Loucy (cell line): ENCODE measurements at regions not wholly inside any gene's neighbourhood (a gene's known extent, or its start where the extent isn't known, plus 50 kb on each side); places are given as distances from the start of the nearest gene placed in this dataset.

Experiments used
- H2AFZ ChIP-seq: fragments of 200-600 bp; sonication (generic); 2 replicates; pipeline ENCODE4 v1.6.0; 2016; ENCODE audit warnings: antibody characterized with exemption, mild to moderate bottlenecking, low read length, moderate library complexity
- H3F3A ChIP-seq: fragments of 200-600 bp; 2 replicates; pipeline ENCODE4 v1.6.0; 2016; ENCODE audit warnings: antibody characterized with exemption, low read depth, mild to moderate bottlenecking
- H3K27me3 ChIP-seq: fragments of 200-600 bp; sonication (generic); 2 replicates; pipeline ENCODE4 v1.6.1; 2014; ENCODE audit warnings: low read length, mild to moderate bottlenecking; ENCODE audit not compliant: insufficient read depth, poor library complexity, severe bottlenecking
- H3K36me3 ChIP-seq: fragments of 200-600 bp; sonication (generic); 2 replicates; pipeline ENCODE4 v1.6.1; 2016; ENCODE audit warnings: low read length; ENCODE audit not compliant: insufficient read depth
- H3K4me1 ChIP-seq: fragments of 200-600 bp; sonication (generic); 2 replicates; pipeline ENCODE4 v1.5.1; 2014; ENCODE audit warnings: low read length, mild to moderate bottlenecking; ENCODE audit not compliant: insufficient read depth, poor library complexity, severe bottlenecking
- H3K4me2 ChIP-seq: fragments of 200-600 bp; sonication (generic); 2 replicates; pipeline ENCODE4 v1.6.0; 2014; ENCODE audit warnings: antibody characterized with exemption, low read length, low read depth, mild to moderate bottlenecking; ENCODE audit not compliant: poor library complexity, severe bottlenecking
- H3K4me3 ChIP-seq: fragments of 200-600 bp; sonication (generic); 2 replicates; pipeline ENCODE4 v1.5.1; 2014; ENCODE audit warnings: low read length, mild to moderate bottlenecking, mixed read lengths; ENCODE audit not compliant: poor library complexity, severe bottlenecking
- H3K79me2 ChIP-seq: fragments of 200-600 bp; sonication (generic); 2 replicates; pipeline ENCODE4 v1.6.1; 2014; ENCODE audit warnings: low read length; ENCODE audit not compliant: insufficient read depth
- H3K9ac ChIP-seq: fragments of 200-600 bp; sonication (generic); 2 replicates; pipeline ENCODE4 v1.6.0; 2014; ENCODE audit warnings: mild to moderate bottlenecking, low read depth, low read length, moderate library complexity; ENCODE audit not compliant: poor library complexity, severe bottlenecking
- H3K9me2 ChIP-seq: fragments of 200-600 bp; sonication (generic); replicated peaks from 2 replicates; pipeline ENCODE4 v1.6.1; 2016; ENCODE audit warnings: low read depth, low read length, mixed read lengths
- H3K9me3 ChIP-seq: fragments of 200-600 bp; sonication (generic); 2 replicates; pipeline ENCODE4 v1.6.1; 2014; ENCODE audit warnings: mild to moderate bottlenecking, antibody characterized with exemption, low read length, low read depth; ENCODE audit not compliant: insufficient read depth
- H4K20me1 ChIP-seq: fragments of 200-600 bp; sonication (generic); 2 replicates; pipeline ENCODE4 v1.6.0; 2014; ENCODE audit warnings: antibody characterized with exemption, low read length, mild to moderate bottlenecking; ENCODE audit not compliant: insufficient read depth, poor library complexity, severe bottlenecking
- EZH2phosphoT487 ChIP-seq: fragments of 200-600 bp; IDR thresholded peaks from 2 replicates; pipeline ENCODE4 v1.6.1; 2018; ENCODE audit warnings: antibody characterized with exemption, mild to moderate bottlenecking, moderate library complexity, borderline replicate concordance
- TF ChIP-seq, protein P1 (sequence below): fragments of 200-600 bp; sonication (generic); conservative IDR thresholded peaks from 2 replicates; pipeline ENCODE4 v1.5.1; 2014; ENCODE audit warnings: mild to moderate bottlenecking, antibody characterized with exemption, low read length

GRCh38 chr16:79283578-79283977 lies 317.0 kb downstream of the MAF start:
- Histone ChIP-seq H3K4me3 (no peak overlapping the region), H3K9me3 (no peaks in the 10 kb centered on the region), H3K9ac (no peak overlapping the region), H3K36me3 (no peaks in the 10 kb centered on the region), H4K20me1 (no peaks in the 10 kb centered on the region), H3F3A (no peaks in the 10 kb centered on the region), H2AFZ (no peak overlapping the region), H3K4me2 (no peak overlapping the region), H3K4me1 (peaks cover 25% of the 10 kb centered on the region), H3K79me2 (no peaks in the 10 kb centered on the region), H3K27me3 (no peaks in the 10 kb centered on the region), H3K9me2 (no peaks in the 10 kb centered on the region)
- TF ChIP-seq, protein P1, sequence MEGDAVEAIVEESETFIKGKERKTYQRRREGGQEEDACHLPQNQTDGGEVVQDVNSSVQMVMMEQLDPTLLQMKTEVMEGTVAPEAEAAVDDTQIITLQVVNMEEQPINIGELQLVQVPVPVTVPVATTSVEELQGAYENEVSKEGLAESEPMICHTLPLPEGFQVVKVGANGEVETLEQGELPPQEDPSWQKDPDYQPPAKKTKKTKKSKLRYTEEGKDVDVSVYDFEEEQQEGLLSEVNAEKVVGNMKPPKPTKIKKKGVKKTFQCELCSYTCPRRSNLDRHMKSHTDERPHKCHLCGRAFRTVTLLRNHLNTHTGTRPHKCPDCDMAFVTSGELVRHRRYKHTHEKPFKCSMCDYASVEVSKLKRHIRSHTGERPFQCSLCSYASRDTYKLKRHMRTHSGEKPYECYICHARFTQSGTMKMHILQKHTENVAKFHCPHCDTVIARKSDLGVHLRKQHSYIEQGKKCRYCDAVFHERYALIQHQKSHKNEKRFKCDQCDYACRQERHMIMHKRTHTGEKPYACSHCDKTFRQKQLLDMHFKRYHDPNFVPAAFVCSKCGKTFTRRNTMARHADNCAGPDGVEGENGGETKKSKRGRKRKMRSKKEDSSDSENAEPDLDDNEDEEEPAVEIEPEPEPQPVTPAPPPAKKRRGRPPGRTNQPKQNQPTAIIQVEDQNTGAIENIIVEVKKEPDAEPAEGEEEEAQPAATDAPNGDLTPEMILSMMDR = no peak
- no peak for TF ChIP-seq EZH2phosphoT487

DNA sequence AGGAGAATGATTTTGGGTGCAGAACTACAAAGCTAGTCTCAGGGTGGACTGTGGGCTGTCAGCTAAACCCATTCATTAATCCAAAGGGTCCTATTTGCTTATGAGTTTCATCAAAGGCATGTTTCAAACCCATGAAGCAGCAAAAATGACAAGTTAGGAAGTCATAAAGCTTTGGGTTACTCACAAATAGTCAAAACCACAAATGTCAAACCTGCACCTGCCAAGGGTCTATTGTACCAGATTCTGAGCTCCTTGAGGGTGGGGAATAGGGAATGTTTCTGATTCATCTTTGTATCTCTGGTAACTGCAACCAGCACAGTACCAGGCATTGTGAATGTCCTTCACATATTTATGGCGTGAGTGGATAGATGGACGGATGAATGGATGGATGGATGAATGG lies 317.7 kb downstream of the MAF start:
- H3K36me3 ChIP-seq = no peaks in the 10 kb centered on the region
- no peaks in the 10 kb centered on the region for H3K27me3 ChIP-seq
- no peaks in the 10 kb centered on the region for H3K9me3 ChIP-seq
- H3K4me1 ChIP-seq = peaks cover 25% of the 10 kb centered on the region
- H2AFZ ChIP-seq = no peak overlapping the region
- H3K4me2 ChIP-seq = peak overlapping the region; percentile 46
- no peaks in the 10 kb centered on the region for H3K79me2 ChIP-seq
- TF ChIP-seq, protein P1 = no peak
- no peak overlapping the region for H3K9ac ChIP-seq
- no peaks in the 10 kb centered on the region for H4K20me1 ChIP-seq
- no peaks in the 10 kb centered on the region for H3F3A ChIP-seq
- no peaks in the 10 kb centered on the region for H3K9me2 ChIP-seq
- H3K4me3 ChIP-seq = peak overlapping the region; percentile 30

DNA sequence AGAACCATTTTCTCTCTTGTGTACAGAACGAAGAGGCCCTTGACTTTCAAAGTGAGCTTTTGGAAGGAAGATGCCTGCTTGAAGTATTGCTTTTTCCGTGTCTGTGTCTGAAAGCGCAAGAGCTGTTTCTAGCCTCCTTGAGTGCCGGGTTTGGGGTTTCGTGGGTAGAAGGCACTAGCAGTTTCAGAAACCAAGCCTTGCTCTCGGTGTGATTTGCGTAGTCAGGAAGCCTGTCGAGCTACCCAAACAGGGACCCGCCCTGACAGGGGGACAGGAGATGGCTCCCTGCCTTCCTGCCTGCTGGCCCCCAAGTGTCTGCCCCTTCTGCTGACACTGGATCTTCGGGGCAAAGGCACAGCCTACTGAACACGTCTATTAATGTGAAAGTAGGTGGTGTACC lies 322.0 kb downstream of the MAF start:
- Histone ChIP-seq H3K9ac (no peak overlapping the region), H2AFZ (no peak overlapping the region), H3K9me2 (no peaks in the 10 kb centered on the region), H3K36me3 (no peaks in the 10 kb centered on the region), H4K20me1 (no peaks in the 10 kb centered on the region), H3K4me1 (peaks cover 15% of the 10 kb centered on the region), H3K79me2 (no peaks in the 10 kb centered on the region), H3F3A (no peaks in the 10 kb centered on the region), H3K27me3 (no peaks in the 10 kb centered on the region), H3K9me3 (no peaks in the 10 kb centered on the region), H3K4me2 (no peak overlapping the region), H3K4me3 (no peak overlapping the region)
- TF ChIP-seq, protein P1 = no peak
